SJCRH30 (cell line): ENCODE measurements at regions not wholly inside any gene's neighbourhood (a gene's known extent, or its start where the extent isn't known, plus 50 kb on each side); places are given as distances from the start of the nearest gene placed in this dataset.

Experiments used
- DNase-seq, 2 experiments: peaks; one replicate each; pipeline ENCODE4 v3.0.0-alpha.2; 2015 to 2020
- H3K27ac ChIP-seq: fragments of 250-450 bp; sonication (Bioruptor Pico); 2 replicates; pipeline ENCODE4 v1.5.1; 2020; ENCODE audit warnings: mild to moderate bottlenecking, moderate library complexity
- H3K27me3 ChIP-seq: fragments of 250-450 bp; sonication (Bioruptor Pico); 2 replicates; pipeline ENCODE4 v1.5.1; 2020; ENCODE audit warnings: mild to moderate bottlenecking, moderate library complexity
- H3K36me3 ChIP-seq: fragments of 250-450 bp; sonication (Bioruptor Pico); 2 replicates; pipeline ENCODE4 v1.5.1; 2020; ENCODE audit warnings: mild to moderate bottlenecking, moderate library complexity
- H3K4me1 ChIP-seq: fragments of 250-450 bp; sonication (Bioruptor Pico); 2 replicates; pipeline ENCODE4 v1.5.1; 2020; ENCODE audit warnings: mild to moderate bottlenecking, moderate library complexity
- H3K4me3 ChIP-seq: fragments of 250-450 bp; sonication (Bioruptor Pico); 2 replicates; pipeline ENCODE4 v1.5.1; 2020; ENCODE audit warnings: mild to moderate bottlenecking, moderate library complexity
- H3K9me3 ChIP-seq: fragments of 250-450 bp; sonication (Bioruptor Pico); replicated peaks from 2 replicates; pipeline ENCODE4 v1.5.1; 2020; ENCODE audit warnings: mild to moderate bottlenecking, moderate library complexity

GRCh38 chr1:244992833-244993232, 128.5 kb upstream of the HNRNPU start:
- H3K4me3 ChIP-seq = no peak overlapping the region
- H3K36me3 ChIP-seq = no peaks in the 10 kb centered on the region
- no peaks in the 10 kb centered on the region for H3K4me1 ChIP-seq
- no peaks in the 10 kb centered on the region for H3K9me3 ChIP-seq
- DNase-seq = no peak
- no peak overlapping the region for H3K27ac ChIP-seq
- no peaks in the 10 kb centered on the region for H3K27me3 ChIP-seq

DNA sequence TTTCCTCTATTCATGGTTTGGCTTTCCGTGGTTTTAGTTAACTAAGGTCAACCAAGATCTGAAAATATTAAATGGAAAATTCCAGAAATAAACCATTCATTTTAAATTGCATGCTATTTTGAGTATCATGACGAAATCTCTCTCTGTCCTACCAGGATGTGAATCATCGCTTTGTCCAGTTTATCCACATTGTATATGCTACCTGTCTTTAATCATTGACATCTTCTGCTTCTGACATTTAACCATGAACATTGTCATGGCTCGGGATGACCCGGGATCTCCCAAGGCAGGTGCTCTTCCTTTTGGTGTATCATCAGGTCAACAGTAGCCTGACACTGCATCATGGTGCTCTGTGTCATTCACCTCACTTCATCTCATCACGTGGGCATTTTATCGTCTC, 125.5 kb upstream of the HNRNPU start:
- no peaks in the 10 kb centered on the region for H3K27me3 ChIP-seq
- H3K36me3 ChIP-seq = no peaks in the 10 kb centered on the region
- H3K4me1 ChIP-seq = no peaks in the 10 kb centered on the region
- no peak overlapping the region for H3K4me3 ChIP-seq
- H3K27ac ChIP-seq = no peak overlapping the region
- no peak for DNase-seq
- H3K9me3 ChIP-seq = no peaks in the 10 kb centered on the region

GRCh38 chr1:244988521-244988920, 124.2 kb upstream of the HNRNPU start:
- Histone ChIP-seq H3K27ac (no peak overlapping the region), H3K9me3 (no peaks in the 10 kb centered on the region), H3K4me3 (no peak overlapping the region), H3K4me1 (no peaks in the 10 kb centered on the region), H3K36me3 (no peaks in the 10 kb centered on the region), H3K27me3 (no peaks in the 10 kb centered on the region)
- DNase-seq = no peak

GRCh38 chr1:244980605-244981004, 116.3 kb upstream of the HNRNPU start:
- Histone ChIP-seq H3K36me3 (no peaks in the 10 kb centered on the region), H3K4me1 (no peaks in the 10 kb centered on the region), H3K27ac (no peak overlapping the region), H3K4me3 (no peak overlapping the region), H3K9me3 (no peaks in the 10 kb centered on the region), H3K27me3 (no peaks in the 10 kb centered on the region)
- no peak for DNase-seq

DNA sequence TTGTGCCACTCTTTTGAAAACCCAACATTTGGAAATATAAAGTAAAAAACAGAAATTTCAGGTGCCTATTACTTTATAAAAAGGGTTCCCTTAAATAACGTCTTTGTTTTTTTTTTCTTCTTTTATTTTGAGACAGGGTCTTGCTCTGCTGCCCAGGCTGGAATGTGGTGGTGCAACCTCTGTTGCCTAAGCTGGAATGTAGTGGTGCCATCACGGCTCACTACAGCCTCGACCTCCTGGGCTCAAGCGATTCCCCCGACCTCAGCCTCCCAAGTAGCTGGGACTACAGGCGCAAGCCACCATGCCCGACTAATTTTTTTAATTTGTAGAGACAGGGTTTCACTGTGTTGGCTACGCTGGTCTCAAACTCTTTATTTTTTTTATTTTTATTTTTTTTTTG, 110.2 kb upstream of the HNRNPU start:
- no peaks in the 10 kb centered on the region for H3K27me3 ChIP-seq
- no peak for DNase-seq
- no peaks in the 10 kb centered on the region for H3K36me3 ChIP-seq
- no peak overlapping the region for H3K27ac ChIP-seq
- H3K4me1 ChIP-seq = no peaks in the 10 kb centered on the region
- no peak overlapping the region for H3K4me3 ChIP-seq
- H3K9me3 ChIP-seq = no peaks in the 10 kb centered on the region

DNA sequence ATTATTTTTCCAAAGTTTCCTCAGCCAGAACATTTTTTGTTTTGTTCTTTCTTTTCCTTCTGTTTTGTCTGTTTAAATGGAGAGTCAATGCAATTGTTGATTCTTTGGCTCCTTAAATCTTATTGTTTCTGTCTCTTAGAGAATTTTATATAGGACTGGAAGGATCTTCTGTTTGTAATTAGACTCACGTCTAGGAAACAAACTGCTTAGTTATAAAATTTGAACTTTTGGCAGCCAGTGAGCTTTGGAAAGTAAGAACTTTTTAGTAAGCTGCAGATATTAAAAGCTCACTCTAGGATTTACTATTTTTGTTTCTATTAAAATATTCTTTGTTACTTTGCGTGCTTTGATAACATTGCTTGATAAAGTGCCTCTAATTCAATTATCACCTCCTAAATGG, 109.8 kb upstream of the HNRNPU start:
- Histone ChIP-seq H3K9me3 (no peaks in the 10 kb centered on the region), H3K27ac (no peak overlapping the region)

GRCh38 chr1:244971552-244972216, 107.3 kb upstream of the HNRNPU start:
- Histone ChIP-seq H3K27ac (peak overlapping the region; percentile 100), H3K4me1 (peaks cover 5% of the 10 kb centered on the region; the same call in 1 of the 2 replicates), H3K36me3 (no peaks in the 10 kb centered on the region), H3K4me3 (peak overlapping the region; percentile 83), H3K27me3 (no peaks in the 10 kb centered on the region), H3K9me3 (no peaks in the 10 kb centered on the region)
- no peak for DNase-seq

More for the DNA sequence above, 109.8 kb upstream of the HNRNPU start:
- Histone ChIP-seq H3K4me1 (no peaks in the 10 kb centered on the region), H3K36me3 (no peaks in the 10 kb centered on the region), H3K4me3 (no peak overlapping the region), H3K27me3 (no peaks in the 10 kb centered on the region)
- DNase-seq = no peak

DNA sequence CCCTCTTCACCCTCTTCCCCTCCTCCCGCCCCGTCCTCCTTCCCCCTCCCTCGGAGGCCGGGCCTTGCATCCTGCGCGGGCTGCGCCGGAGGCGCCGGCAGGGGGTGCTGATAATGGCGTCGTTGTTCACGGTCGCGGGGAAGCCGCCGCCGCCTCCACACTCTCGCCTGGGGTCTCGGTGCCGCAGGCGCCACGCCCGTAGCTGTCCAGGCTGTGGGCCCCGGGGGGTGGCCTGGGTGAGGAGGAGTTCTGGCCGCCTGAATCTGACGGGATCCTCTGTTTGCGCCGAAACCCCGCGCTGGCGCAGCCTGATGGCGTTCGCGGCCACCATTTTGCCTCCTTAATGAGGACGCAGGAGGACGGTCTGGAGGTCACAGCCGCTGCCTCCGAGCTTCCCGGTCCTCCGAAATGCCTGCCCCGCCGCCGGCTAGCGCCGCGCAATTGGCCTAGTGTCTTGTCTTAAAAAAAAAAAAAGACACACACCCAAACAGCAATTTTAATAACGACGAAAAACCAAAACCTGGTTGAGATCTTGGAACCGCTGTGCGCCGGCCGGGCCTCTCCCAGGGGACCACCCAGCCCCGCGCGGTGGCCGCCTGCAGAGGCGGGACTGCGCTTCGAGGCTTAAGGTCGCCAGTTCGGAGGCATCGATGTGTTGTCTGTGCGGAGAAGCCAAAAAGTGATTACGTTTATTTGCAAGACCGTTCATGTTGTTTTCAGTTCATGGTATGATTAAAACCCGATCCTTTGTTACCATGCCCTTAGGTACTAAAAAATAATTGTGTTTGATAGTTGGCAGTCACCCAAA, 106.6 kb upstream of the HNRNPU start:
- Histone ChIP-seq H3K4me1 (peaks cover 5% of the 10 kb centered on the region; the same call in 1 of the 2 replicates), H3K27me3 (no peaks in the 10 kb centered on the region), H3K9me3 (no peaks in the 10 kb centered on the region), H3K36me3 (no peaks in the 10 kb centered on the region), H3K4me3 (peak overlapping the region; percentile 83), H3K27ac (peak overlapping the region; percentile 100)
- peak; percentile 94 to 95 for DNase-seq

GRCh38 chr1:244970236-244970743, 105.9 kb upstream of the HNRNPU start:
- H3K27me3 ChIP-seq = no peaks in the 10 kb centered on the region
- peak; percentile 82 to 85 for DNase-seq
- H3K36me3 ChIP-seq = no peaks in the 10 kb centered on the region
- H3K4me1 ChIP-seq = peaks cover 5% of the 10 kb centered on the region; the same call in 1 of the 2 replicates
- no peaks in the 10 kb centered on the region for H3K9me3 ChIP-seq
- peak overlapping the region; percentile 100 for H3K27ac ChIP-seq
- peak overlapping the region; percentile 83 for H3K4me3 ChIP-seq

DNA sequence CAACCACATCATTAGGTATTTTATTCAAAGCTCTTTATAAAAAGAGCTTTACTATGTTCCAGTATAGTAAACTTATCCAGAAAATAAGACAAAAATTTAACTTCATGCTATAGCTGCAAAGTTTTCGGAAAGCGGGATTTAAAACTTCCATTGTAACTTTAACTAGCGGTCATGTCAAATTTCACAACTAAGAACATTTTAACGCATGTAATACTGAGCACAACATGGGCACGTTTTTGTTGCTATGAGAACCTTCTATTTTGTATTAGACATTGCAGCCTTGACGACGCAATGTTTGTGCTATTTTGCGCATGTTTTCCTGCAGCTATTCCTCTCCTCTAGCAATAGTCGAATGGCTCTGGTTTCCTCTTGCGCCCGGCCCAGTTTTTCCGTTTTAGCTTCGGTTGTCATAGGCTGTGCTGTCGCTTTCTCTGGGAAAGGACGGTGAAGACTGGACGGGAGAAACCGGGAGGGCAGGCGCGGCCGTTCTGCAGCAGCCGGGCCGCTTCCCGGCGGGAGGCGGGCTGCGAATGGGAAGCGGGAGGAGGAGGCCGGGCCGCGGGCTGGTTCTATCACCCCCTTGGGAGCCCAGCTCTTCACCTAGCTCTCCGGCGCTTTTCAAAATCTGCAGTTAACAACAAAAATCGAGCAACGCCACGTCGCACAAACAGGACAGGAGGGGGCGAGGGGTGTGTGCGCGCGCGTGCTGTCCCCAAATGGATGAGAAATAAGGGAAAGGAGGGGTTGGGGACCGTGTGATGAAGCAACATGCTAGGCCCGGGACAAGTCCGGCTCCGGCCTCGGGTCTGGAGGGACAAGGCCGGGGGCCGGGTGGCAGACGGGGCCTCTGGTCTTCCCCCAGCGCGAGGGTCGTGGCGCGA, 105.3 kb upstream of the HNRNPU start:
- peak overlapping the region; percentile 83 for H3K4me3 ChIP-seq
- H3K27me3 ChIP-seq = no peaks in the 10 kb centered on the region
- peak; percentile 73 to 76 for DNase-seq
- no peaks in the 10 kb centered on the region for H3K9me3 ChIP-seq
- H3K36me3 ChIP-seq = no peaks in the 10 kb centered on the region
- H3K27ac ChIP-seq = peak overlapping the region; percentile 100
- peaks cover 5% of the 10 kb centered on the region for H3K4me1 ChIP-seq

GRCh38 chr1:244968881-244969280, 104.5 kb upstream of the HNRNPU start:
- Histone ChIP-seq H3K36me3 (no peaks in the 10 kb centered on the region), H3K4me3 (peak overlapping the region; percentile 83), H3K4me1 (peaks cover 11% of the 10 kb centered on the region), H3K27me3 (no peaks in the 10 kb centered on the region), H3K9me3 (no peaks in the 10 kb centered on the region), H3K27ac (peak overlapping the region; percentile 100)
- no peak for DNase-seq

GRCh38 chr1:244968471-244968871, 104.1 kb upstream of the HNRNPU start:
- H3K9me3 ChIP-seq = no peaks in the 10 kb centered on the region
- peaks cover 13% of the 10 kb centered on the region for H3K4me1 ChIP-seq
- peak overlapping the region; percentile 100 for H3K27ac ChIP-seq
- no peaks in the 10 kb centered on the region for H3K27me3 ChIP-seq
- no peaks in the 10 kb centered on the region for H3K36me3 ChIP-seq
- peak overlapping the region; percentile 83 for H3K4me3 ChIP-seq
- no peak for DNase-seq

- H3K9me3 ChIP-seq = no peaks in the 10 kb centered on the region
- H3K4me1 ChIP-seq = peaks cover 13% of the 10 kb centered on the region
- H3K4me3 ChIP-seq = no peak overlapping the region
- no peaks in the 10 kb centered on the region for H3K27me3 ChIP-seq
- DNase-seq = no peak
- H3K36me3 ChIP-seq = no peaks in the 10 kb centered on the region
- H3K27ac ChIP-seq = no peak overlapping the region
Measured at GRCh38 chr1:244967159-244967558, 102.8 kb upstream of the HNRNPU start.

- DNase-seq = no peak
- Histone ChIP-seq H3K27ac (no peak overlapping the region), H3K9me3 (no peaks in the 10 kb centered on the region), H3K36me3 (no peaks in the 10 kb centered on the region), H3K27me3 (no peaks in the 10 kb centered on the region), H3K4me1 (peaks cover 13% of the 10 kb centered on the region), H3K4me3 (no peak overlapping the region)
Measured at GRCh38 chr1:244965185-244966030, 101.1 kb upstream of the HNRNPU start.
